IMR-90 (cell line): ENCODE measurements at regions not wholly inside any gene's neighbourhood (a gene's known extent, or its start where the extent isn't known, plus 50 kb on each side); places are given as distances from the start of the nearest gene placed in this dataset.

Experiments
- ATAC-seq: fragments of 200-7000 bp; cut with Tn5 transposase; 2 replicates; pipeline ENCODE4 v1.9.1; 2020; ENCODE audit warnings: low read depth, mild to moderate bottlenecking, moderate library complexity
- BruUV-seq: library from RNA; stranded (reverse); fragments of 400-500 nt; replicated peaks from 2 replicates; lab custom pipeline; 2021; lab: Mats Ljungman, UMichigan
- CTCF ChIA-PET: fragments of 300-600 bp; formaldehyde crosslinking; extraction: SDS; loops from one replicate; lab custom pipeline; 2021; ENCODE audit warnings: antibody characterized with exemption; lab: Yijun Ruan, JAX
- POLR2A ChIA-PET: fragments of 300-600 bp; sonication (Branson Sonifier 250); formaldehyde crosslinking; loops from one replicate; lab custom pipeline; 2022; ENCODE audit warnings: antibody characterized with exemption; ENCODE audit not compliant: unreplicated experiment; lab: Charles Lee
- DNase-seq: peaks from one replicate; pipeline ENCODE4 v3.0.0; 2013
- H2AFZ ChIP-seq: replicated peaks from 2 replicates; pipeline ENCODE3; 2013; ENCODE audit warnings: low read length, mild to moderate bottlenecking; ENCODE audit not compliant: poor library complexity
- H2AK5ac ChIP-seq: 2 replicates; pipeline ENCODE4 v1.6.1; 2013; ENCODE audit warnings: low read depth, low read length, inconsistent platforms
- H2AK9ac ChIP-seq: replicated peaks from 2 replicates; pipeline ENCODE3; 2013; ENCODE audit warnings: mild to moderate bottlenecking, low read depth, low read length, moderate library complexity; ENCODE audit not compliant: poor library complexity
- H2BK120ac ChIP-seq: 2 replicates; pipeline ENCODE4 v1.6.1; 2013; ENCODE audit warnings: low read depth, low read length, inconsistent platforms
- H2BK15ac ChIP-seq: 3 replicates; pipeline ENCODE4 v1.6.1; 2013; ENCODE audit warnings: low read depth, low read length, inconsistent platforms
- H2BK20ac ChIP-seq: 2 replicates; pipeline ENCODE4 v1.6.1; 2013; ENCODE audit warnings: low read depth, mild to moderate bottlenecking, inconsistent platforms, low read length, moderate library complexity
- H2BK5ac ChIP-seq: 2 replicates; pipeline ENCODE4 v1.6.1; 2013; ENCODE audit warnings: mild to moderate bottlenecking, low read depth, low read length, inconsistent platforms; ENCODE audit not compliant: poor library complexity, severe bottlenecking
- H3K14ac ChIP-seq: replicated peaks from 2 replicates; pipeline ENCODE4 v1.6.1; 2013; ENCODE audit warnings: low read depth, low read length, inconsistent platforms
- H3K18ac ChIP-seq: 2 replicates; pipeline ENCODE4 v1.6.1; 2013; ENCODE audit warnings: low read depth, low read length, control low read depth
- H3K23ac ChIP-seq: 2 replicates; pipeline ENCODE4 v1.6.1; 2013; ENCODE audit warnings: low read depth, low read length, inconsistent platforms
- H3K27ac ChIP-seq: 2 replicates; pipeline ENCODE4 v1.5.1; 2013; ENCODE audit warnings: mild to moderate bottlenecking, control low read depth, low read length; ENCODE audit not compliant: insufficient read depth
- H3K27me3 ChIP-seq: 2 replicates; pipeline ENCODE4 v1.6.1; 2013; ENCODE audit warnings: low read length; ENCODE audit not compliant: control insufficient read depth, insufficient read depth
- H3K36me3 ChIP-seq: 2 replicates; pipeline ENCODE4 v1.6.1; 2013; ENCODE audit warnings: low read length, mixed read lengths; ENCODE audit not compliant: control insufficient read depth, insufficient read depth
- H3K4ac ChIP-seq: 2 replicates; pipeline ENCODE4 v1.6.1; 2013; ENCODE audit warnings: low read depth, low read length, inconsistent platforms
- H3K4me1 ChIP-seq: 2 replicates; pipeline ENCODE4 v1.6.1; 2013; ENCODE audit warnings: low read length, mixed read lengths; ENCODE audit not compliant: control insufficient read depth, insufficient read depth
- H3K4me2 ChIP-seq: 2 replicates; pipeline ENCODE4 v1.6.1; 2013; ENCODE audit warnings: low read depth, mild to moderate bottlenecking, control low read depth, low read length, moderate library complexity
- H3K4me3 ChIP-seq: 2 replicates; pipeline ENCODE4 v1.5.1; 2013; ENCODE audit warnings: low read depth, mild to moderate bottlenecking, control low read depth, low read length, moderate library complexity; ENCODE audit not compliant: insufficient read depth
- H3K56ac ChIP-seq: 2 replicates; pipeline ENCODE4 v1.6.1; 2013; ENCODE audit warnings: low read length, inconsistent platforms; ENCODE audit not compliant: insufficient read depth; ENCODE audit errors: extremely low read depth
- H3K79me1 ChIP-seq, 2 experiments: 2 replicates each; pipeline ENCODE4 v1.6.1; 2013; ENCODE audit warnings: low read length in 2 of 2, inconsistent platforms in 1 of 2, low read depth in 1 of 2
- H3K9ac ChIP-seq: 2 replicates; pipeline ENCODE4 v1.6.1; 2013; ENCODE audit warnings: low read depth, low read length, control low read depth
- H3K9me1 ChIP-seq: 2 replicates; pipeline ENCODE4 v1.6.1; 2013; ENCODE audit warnings: low read length, inconsistent platforms; ENCODE audit not compliant: insufficient read depth
- H3K9me3 ChIP-seq: 2 replicates; pipeline ENCODE4 v1.6.1; 2013; ENCODE audit warnings: low read length; ENCODE audit not compliant: control insufficient read depth, insufficient read depth
- H4K20me1 ChIP-seq: 2 replicates; pipeline ENCODE4 v1.6.1; 2013; ENCODE audit warnings: low read length, inconsistent platforms; ENCODE audit not compliant: insufficient read depth
- H4K5ac ChIP-seq: 2 replicates; pipeline ENCODE4 v1.6.1; 2013; ENCODE audit warnings: mild to moderate bottlenecking, low read depth, low read length, control low read depth
- H4K8ac ChIP-seq, 2 experiments: 2 replicates each; pipeline ENCODE4 v1.6.1; 2013; ENCODE audit warnings: low read depth in 2 of 2, low read length in 2 of 2, control low read depth in 1 of 2, inconsistent platforms in 1 of 2
- H4K91ac ChIP-seq: 2 replicates; pipeline ENCODE4 v1.6.1; 2013; ENCODE audit warnings: low read depth, low read length, inconsistent platforms; ENCODE audit not compliant: insufficient read depth
- BHLHE40 ChIP-seq: fragments of 150-350 bp; IDR thresholded peaks from 2 replicates; pipeline ENCODE4 v1.6.1; 2016; ENCODE audit warnings: mild to moderate bottlenecking, low read depth, low read length
- CEBPB ChIP-seq: IDR thresholded peaks from 2 replicates; pipeline ENCODE4 v1.6.1; 2012; ENCODE audit warnings: low read depth, low read length, improper control_type of control experiment
- CTCF ChIP-seq: conservative IDR thresholded peaks from 2 replicates; pipeline ENCODE4 v1.5.1; 2012; ENCODE audit warnings: mild to moderate bottlenecking, low read depth, low read length, improper control_type of control experiment
- FOS ChIP-seq: fragments of 150-350 bp; IDR thresholded peaks from 2 replicates; pipeline ENCODE4 v1.6.1; 2016; ENCODE audit warnings: low read depth, low read length
- MXI1 ChIP-seq: IDR thresholded peaks from 2 replicates; pipeline ENCODE4 v1.6.1; 2012; ENCODE audit warnings: low read depth, mild to moderate bottlenecking, low read length, moderate library complexity, borderline replicate concordance
- NFE2L2 ChIP-seq: fragments of 150-350 bp; IDR thresholded peaks from 2 replicates; pipeline ENCODE4 v1.6.1; 2016; ENCODE audit warnings: low read depth, mild to moderate bottlenecking, low read length
- RAD21 ChIP-seq: IDR thresholded peaks from 2 replicates; pipeline ENCODE4 v1.6.1; 2012; ENCODE audit warnings: low read length, improper control_type of control experiment
- RCOR1 ChIP-seq: IDR thresholded peaks from 2 replicates; pipeline ENCODE4 v1.6.1; 2012; ENCODE audit warnings: mild to moderate bottlenecking, low read length, improper control_type of control experiment; ENCODE audit not compliant: insufficient replicate concordance
- SMC3 ChIP-seq: fragments of 150-350 bp; IDR thresholded peaks from 2 replicates; pipeline ENCODE4 v1.6.1; 2016; ENCODE audit warnings: low read depth, mild to moderate bottlenecking, antibody characterized with exemption, low read length, moderate library complexity
- USF2 ChIP-seq: fragments of 150-350 bp; IDR thresholded peaks from 2 replicates; pipeline ENCODE4 v1.6.1; 2017; ENCODE audit warnings: mild to moderate bottlenecking, antibody characterized with exemption, low read length, low read depth
- WGBS, 2 experiments: methylation state at CpG; one replicate each; pipeline versions ENCODE4 v1.1.5 to v1.1.7; 2013; ENCODE audit warnings: missing lambda C conversion rate in 2 of 2; ENCODE audit not compliant: insufficient read length in 1 of 2; ENCODE audit errors: extremely low coverage in 2 of 2; 5-methylcytosine and 5-hydroxymethylcytosine counted together
- dilution Hi-C: fragments of 300-500 bp; cut with HindIII; formaldehyde crosslinking; loops from one replicate; pipeline ENCODE4 v1.14.3; 2018; ENCODE audit warnings: low sequenced_read_pairs; ENCODE audit not compliant: unreplicated experiment
- in situ Hi-C: fragments of 300-500 bp; cut with MboI; formaldehyde crosslinking; loops from 3 replicates; pipeline ENCODE4 v1.14.3; 2019; ENCODE audit warnings: low sequenced_read_pairs, inconsistent platforms, mixed read lengths
- intact Hi-C: fragments of 100-400 bp; cut with micrococcal nuclease; formaldehyde crosslinking; loops from 2 replicates; pipeline ENCODE4 v1.10.0; 2022

- intact Hi-C loops (no loop called here), dilution Hi-C loops (no loop called here), in situ Hi-C loops (no loop called here)
- Histone ChIP-seq H3K4me1 (no peaks in the 10 kb centered on the region), H2BK5ac (no peak overlapping the region), H3K4me3 (no peak overlapping the region), H3K27me3 (no peaks in the 10 kb centered on the region), H3K14ac (no peak overlapping the region), H4K5ac (no peak overlapping the region), H3K27ac (no peak overlapping the region), H3K18ac (no peak overlapping the region), H2AK5ac (no peak overlapping the region), H3K9ac (no peak overlapping the region), H3K36me3 (no peaks in the 10 kb centered on the region), H3K9me1 (no peaks in the 10 kb centered on the region; the same call in 1 of the 2 replicates), H2BK15ac (no peak overlapping the region), H3K4ac (no peak overlapping the region), H4K91ac (no peak overlapping the region), H3K56ac (no peak overlapping the region), H2AFZ (no peak overlapping the region), H2AK9ac (no peak overlapping the region), H4K20me1 (no peaks in the 10 kb centered on the region), H3K4me2 (no peak overlapping the region), H3K9me3 (no peaks in the 10 kb centered on the region), H3K79me1 (no peaks in the 10 kb centered on the region), H2BK20ac (no peak overlapping the region), H4K8ac (no peak overlapping the region), H2BK120ac (no peak overlapping the region), H3K23ac (no peak overlapping the region)
- WGBS, 2 experiments = no CpG with 5 or more reads among the region's 2 CpGs
- CTCF ChIA-PET = no interaction called here
- ATAC-seq (peak; percentile 56), DNase-seq (peak; percentile 2)
- BruUV-seq = no TSS peak
- no peak for TF ChIP-seq SMC3
- TF ChIP-seq NFE2L2 = no peak
- no peak for TF ChIP-seq RAD21
- no peak for TF ChIP-seq BHLHE40
- TF ChIP-seq MXI1 = no peak
- TF ChIP-seq RCOR1 = no peak
- no peak for TF ChIP-seq CEBPB
- no peak for TF ChIP-seq FOS
- TF ChIP-seq USF2 = no peak
- no peak for TF ChIP-seq CTCF
- POLR2A ChIA-PET = no interaction called here
These were observed 334.5 kb upstream of the CDH2 start for GRCh38 chr18:28511413-28511821.
